ENCODE measurements at regions not wholly inside any gene's neighbourhood (a gene's known extent, or its start where the extent isn't known, plus 50 kb on each side); places are given as distances from the start of the nearest gene placed in this dataset.
"Not testable (repeated sequence)": the region's sequence is repeated elsewhere in the genome, so short reads cannot be mapped to it uniquely, and the experiment has no call there.

DNA sequence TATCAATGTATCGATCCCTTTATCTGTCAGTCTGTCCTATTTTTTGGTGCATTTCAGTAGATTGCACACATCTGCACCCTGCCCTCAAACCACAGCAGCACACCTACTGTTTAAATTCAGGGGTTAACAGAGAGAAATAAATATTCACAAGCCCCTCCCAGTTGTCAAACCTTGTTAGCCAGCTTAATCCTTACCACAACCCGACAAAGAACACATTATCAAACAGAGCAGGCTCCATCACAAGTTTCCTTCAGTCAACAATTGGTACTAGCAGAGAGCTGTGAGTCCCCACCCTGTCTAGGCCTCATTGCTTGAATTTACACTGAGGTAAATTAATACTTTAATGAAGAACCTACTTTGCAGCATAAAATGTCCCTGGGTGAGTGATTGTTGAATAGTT lies 249.8 kb downstream of the FNDC1 start:
- Histone ChIP-seq H3K36me3 (peaks cover 0 to 3% (median 0%) of the 10 kb centered on the region in 3 donors), H3K27ac (no peak overlapping the region), H3K4me1 (peaks cover 0 to 31% (median 3%) of the 10 kb centered on the region in 4 donors), H3K9me3 (peaks cover 0 to 27% (median 3%) of the 10 kb centered on the region in 4 donors), H3K27me3 (no peaks in the 10 kb centered on the region), H3K4me3 (no peak overlapping the region)
- TF ChIP-seq EP300 (IDR thresholded peaks at IDR 0.05) (no peak), POLR2A (IDR thresholded peaks at IDR 0.05) (no peak)
- TF ChIP-seq, protein P1, sequence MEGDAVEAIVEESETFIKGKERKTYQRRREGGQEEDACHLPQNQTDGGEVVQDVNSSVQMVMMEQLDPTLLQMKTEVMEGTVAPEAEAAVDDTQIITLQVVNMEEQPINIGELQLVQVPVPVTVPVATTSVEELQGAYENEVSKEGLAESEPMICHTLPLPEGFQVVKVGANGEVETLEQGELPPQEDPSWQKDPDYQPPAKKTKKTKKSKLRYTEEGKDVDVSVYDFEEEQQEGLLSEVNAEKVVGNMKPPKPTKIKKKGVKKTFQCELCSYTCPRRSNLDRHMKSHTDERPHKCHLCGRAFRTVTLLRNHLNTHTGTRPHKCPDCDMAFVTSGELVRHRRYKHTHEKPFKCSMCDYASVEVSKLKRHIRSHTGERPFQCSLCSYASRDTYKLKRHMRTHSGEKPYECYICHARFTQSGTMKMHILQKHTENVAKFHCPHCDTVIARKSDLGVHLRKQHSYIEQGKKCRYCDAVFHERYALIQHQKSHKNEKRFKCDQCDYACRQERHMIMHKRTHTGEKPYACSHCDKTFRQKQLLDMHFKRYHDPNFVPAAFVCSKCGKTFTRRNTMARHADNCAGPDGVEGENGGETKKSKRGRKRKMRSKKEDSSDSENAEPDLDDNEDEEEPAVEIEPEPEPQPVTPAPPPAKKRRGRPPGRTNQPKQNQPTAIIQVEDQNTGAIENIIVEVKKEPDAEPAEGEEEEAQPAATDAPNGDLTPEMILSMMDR (IDR thresholded peaks at IDR 0.05), result no peak
- 54 to 61% methylated on average over 2 of the region's 2 CpGs for WGBS, 2 donors
- DNase-seq (ENCODE audit: low spot score in 2 of 2), result no peak

DNA sequence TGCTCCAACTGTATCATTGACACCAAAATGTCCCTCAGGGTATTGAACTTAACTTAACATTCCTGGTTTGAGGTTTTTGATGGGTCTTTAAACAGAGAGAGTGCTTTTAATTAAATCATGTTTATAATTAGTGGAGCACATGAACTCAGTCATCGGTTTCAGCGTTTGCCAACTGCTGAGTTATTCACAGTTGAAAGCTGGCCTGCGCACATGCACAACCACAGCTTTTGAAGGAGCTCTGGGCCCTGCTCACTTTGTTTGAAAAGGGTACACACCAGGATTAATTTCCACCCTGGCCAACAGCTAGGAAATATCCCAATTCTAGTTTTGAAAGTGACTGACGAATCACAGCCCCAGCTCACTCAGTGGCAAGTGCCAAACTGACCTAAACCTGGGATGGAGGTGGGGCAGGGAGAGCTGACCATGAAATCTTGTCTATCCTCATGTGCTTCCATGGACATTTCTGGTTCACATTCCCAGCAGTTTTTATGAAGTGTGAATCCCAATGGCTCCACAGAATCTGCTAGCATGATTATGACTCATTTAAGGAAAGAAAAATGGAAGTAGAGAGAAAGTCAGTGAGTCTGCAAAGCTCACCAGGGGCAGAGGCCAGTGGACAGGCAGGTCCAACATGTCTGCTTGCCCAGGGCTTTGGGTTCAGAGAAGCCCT lies 247.8 kb downstream of the FNDC1 start:
- WGBS, 2 donors, result 79 to 80% methylated on average over 4 of the region's 4 CpGs
- TF ChIP-seq EP300 (IDR thresholded peaks at IDR 0.05) (no peak), POLR2A (IDR thresholded peaks at IDR 0.05) (no peak)
- TF ChIP-seq, protein P1 (IDR thresholded peaks at IDR 0.05), result no peak

DNA sequence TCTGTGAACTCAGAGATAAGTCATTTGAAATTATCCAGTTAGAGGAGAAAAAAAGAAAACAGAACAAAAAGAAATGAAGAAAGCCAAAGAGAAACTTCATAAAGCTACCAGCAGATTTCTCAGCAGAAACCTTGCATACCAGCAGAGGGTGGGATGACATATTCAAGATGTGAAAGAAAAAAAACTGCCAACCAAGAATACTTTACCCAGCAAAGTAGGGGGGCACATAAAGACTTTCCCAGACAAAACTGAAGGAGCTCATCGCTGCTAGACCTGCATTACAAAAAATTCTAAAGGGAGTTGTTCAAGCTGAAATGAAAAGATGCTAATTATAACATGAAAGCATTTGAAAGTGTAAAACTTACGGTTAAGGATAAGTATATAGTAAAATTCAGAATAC lies 246.3 kb downstream of the FNDC1 start:
- H3K4me3 ChIP-seq, result no peak overlapping the region
- H3K9me3 ChIP-seq, result peaks cover 0 to 29% (median 3%) of the 10 kb centered on the region in 4 donors
- peaks cover 0 to 2% (median 0%) of the 10 kb centered on the region in 4 donors for H3K4me1 ChIP-seq
- no peak for DNase-seq (ENCODE audit: low spot score in 2 of 2)
- peaks cover 0 to 3% (median 0%) of the 10 kb centered on the region in 3 donors for H3K36me3 ChIP-seq
- TF ChIP-seq EP300 (IDR thresholded peaks at IDR 0.05) (no peak), POLR2A (IDR thresholded peaks at IDR 0.05) (no peak)
- TF ChIP-seq, protein P1 (IDR thresholded peaks at IDR 0.05), result no peak
- H3K27me3 ChIP-seq, result no peaks in the 10 kb centered on the region
- 92 to 97% methylated on average over 2 of the region's 2 CpGs for WGBS, 2 donors
- no peak overlapping the region for H3K27ac ChIP-seq

More for the DNA sequence above, 247.8 kb downstream of the FNDC1 start:
- Histone ChIP-seq H3K27ac (no peak overlapping the region), H3K4me1 (peaks cover 0 to 17% (median 3%) of the 10 kb centered on the region in 4 donors), H3K36me3 (peaks cover 0 to 3% (median 0%) of the 10 kb centered on the region in 3 donors), H3K4me3 (no peak overlapping the region), H3K27me3 (no peaks in the 10 kb centered on the region), H3K9me3 (peaks cover 0 to 29% (median 3%) of the 10 kb centered on the region in 4 donors)
- DNase-seq (ENCODE audit: low spot score in 2 of 2), result no peak

DNA sequence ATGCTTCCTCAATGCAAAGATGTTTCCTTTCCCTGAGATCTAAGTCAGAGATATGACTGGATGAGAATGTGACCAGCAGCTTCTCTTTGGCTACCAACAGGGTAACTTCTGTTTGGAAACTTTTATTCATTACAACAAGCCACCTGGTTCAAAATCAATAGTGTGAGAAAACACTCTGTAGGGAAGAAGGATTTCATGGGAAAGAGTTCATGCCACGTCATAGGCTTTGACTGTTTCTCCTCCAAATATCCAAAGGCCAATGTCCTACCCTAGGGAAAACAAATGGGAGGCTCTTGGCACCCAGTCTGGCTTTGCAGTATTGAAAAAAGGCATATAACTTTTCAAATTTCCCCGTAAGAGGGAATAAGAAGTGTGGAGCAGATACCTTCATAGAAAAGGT lies 245.5 kb downstream of the FNDC1 start:
- no peak overlapping the region for H3K4me3 ChIP-seq
- H3K27ac ChIP-seq, result no peak overlapping the region
- peaks cover 0 to 3% (median 0%) of the 10 kb centered on the region in 3 donors for H3K36me3 ChIP-seq
- WGBS, 2 donors, result 81 to 91% methylated on average over 2 of the region's 2 CpGs
- no peaks in the 10 kb centered on the region for H3K4me1 ChIP-seq
- no peaks in the 10 kb centered on the region for H3K27me3 ChIP-seq
- peaks cover 0 to 29% (median 3%) of the 10 kb centered on the region in 4 donors for H3K9me3 ChIP-seq
- no peak for DNase-seq (ENCODE audit: low spot score in 2 of 2)
- no peak for TF ChIP-seq EP300 (IDR thresholded peaks at IDR 0.05)
- TF ChIP-seq POLR2A (IDR thresholded peaks at IDR 0.05), result no peak
- TF ChIP-seq, protein P1 (IDR thresholded peaks at IDR 0.05), result no peak

DNA sequence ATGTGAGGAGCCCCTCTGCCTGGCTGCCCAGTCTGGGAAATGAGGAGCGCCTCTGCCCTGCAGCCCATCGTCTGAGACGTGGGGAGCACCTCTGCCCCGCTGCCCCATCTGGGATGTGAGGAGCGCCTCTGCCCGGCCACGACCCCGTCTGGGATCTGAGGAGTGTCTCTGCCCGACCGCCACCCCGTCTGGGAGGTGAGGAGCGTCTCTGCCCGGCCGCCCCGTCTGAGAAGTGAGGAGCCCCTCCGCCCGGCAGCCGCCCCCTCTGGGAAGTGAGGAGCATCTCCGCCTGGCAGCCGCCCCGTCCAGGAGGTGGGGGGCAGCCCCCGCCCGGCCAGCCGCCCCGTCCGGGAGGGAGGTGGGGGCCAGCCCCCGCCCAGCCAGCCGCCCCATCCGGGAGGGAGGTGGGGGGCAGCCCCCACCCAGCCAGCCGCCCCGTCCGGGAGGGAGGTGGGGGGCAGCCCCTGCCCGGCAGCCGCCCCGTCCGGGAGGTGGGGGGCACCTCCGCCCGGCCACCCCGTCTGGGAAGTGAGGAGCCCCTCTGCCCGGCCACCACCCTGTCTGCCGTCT lies 238.1 kb downstream of the FNDC1 start:
- H3K4me3 ChIP-seq; H3K27ac ChIP-seq; H3K36me3 ChIP-seq; H3K27me3 ChIP-seq; H3K9me3 ChIP-seq; H3K4me1 ChIP-seq; DNase-seq (ENCODE audit: low spot score in 2 of 2): not testable (repeated sequence)
- 93 to 94% methylated on average over 17 to 24 of the region's 41 CpGs for WGBS, 2 donors

Data from tibial nerve (tissue), 4 donors.